ENCODE measurements at regions not wholly inside any gene's neighbourhood (a gene's known extent, or its start where the extent isn't known, plus 50 kb on each side); places are given as distances from the start of the nearest gene placed in this dataset.

- H2AFZ ChIP-seq (ENCODE audit: low read length, unreplicated experiment): no peak overlapping the region
- no peaks in the 10 kb centered on the region for H3K36me3 ChIP-seq (ENCODE audit: insufficient read depth, low read length)
- no peak overlapping the region for H3K4me3 ChIP-seq (ENCODE audit: low read depth, low read length)
- no peaks in the 10 kb centered on the region for H3K27me3 ChIP-seq (ENCODE audit: insufficient read depth, low read length)
- no peaks in the 10 kb centered on the region for H3K79me2 ChIP-seq (ENCODE audit: control insufficient read depth, insufficient read depth, low read length, unreplicated experiment)
- no peaks in the 10 kb centered on the region for H3K4me1 ChIP-seq (ENCODE audit: control insufficient read depth, insufficient read depth, low read length, unreplicated experiment)
- no peak overlapping the region for H3K27ac ChIP-seq (ENCODE audit: low read depth, low read length)
Observed at GRCh38 chr13:58850161-58850560, 1218.6 kb downstream of the PCDH17 start.

GRCh38 chr13:58852076-58852475 is 1220.5 kb downstream of the PCDH17 start:
- H3K4me3 ChIP-seq (ENCODE audit: low read depth, low read length): no peak overlapping the region
- no peak overlapping the region for H3K27ac ChIP-seq (ENCODE audit: low read depth, low read length)
- H3K4me1 ChIP-seq (ENCODE audit: control insufficient read depth, insufficient read depth, low read length, unreplicated experiment): no peaks in the 10 kb centered on the region
- H3K36me3 ChIP-seq (ENCODE audit: insufficient read depth, low read length): no peaks in the 10 kb centered on the region
- no peak overlapping the region for H2AFZ ChIP-seq (ENCODE audit: low read length, unreplicated experiment)
- no peaks in the 10 kb centered on the region for H3K27me3 ChIP-seq (ENCODE audit: insufficient read depth, low read length)
- no peaks in the 10 kb centered on the region for H3K79me2 ChIP-seq (ENCODE audit: control insufficient read depth, insufficient read depth, low read length, unreplicated experiment)

- H3K36me3 ChIP-seq (ENCODE audit: insufficient read depth, low read length): no peaks in the 10 kb centered on the region
- no peaks in the 10 kb centered on the region for H3K79me2 ChIP-seq (ENCODE audit: control insufficient read depth, insufficient read depth, low read length, unreplicated experiment)
- H3K27ac ChIP-seq (ENCODE audit: low read depth, low read length): no peak overlapping the region
- no peak overlapping the region for H2AFZ ChIP-seq (ENCODE audit: low read length, unreplicated experiment)
- H3K27me3 ChIP-seq (ENCODE audit: insufficient read depth, low read length): no peaks in the 10 kb centered on the region
- no peak overlapping the region for H3K4me3 ChIP-seq (ENCODE audit: low read depth, low read length)
- H3K4me1 ChIP-seq (ENCODE audit: control insufficient read depth, insufficient read depth, low read length, unreplicated experiment): no peaks in the 10 kb centered on the region
Observed at GRCh38 chr13:58855283-58855682, 1223.7 kb downstream of the PCDH17 start.

- no peaks in the 10 kb centered on the region for H3K4me1 ChIP-seq (ENCODE audit: control insufficient read depth, insufficient read depth, low read length, unreplicated experiment)
- H3K4me3 ChIP-seq (ENCODE audit: low read depth, low read length): no peak overlapping the region
- H2AFZ ChIP-seq (ENCODE audit: low read length, unreplicated experiment): no peak overlapping the region
- no peak overlapping the region for H3K27ac ChIP-seq (ENCODE audit: low read depth, low read length)
- H3K36me3 ChIP-seq (ENCODE audit: insufficient read depth, low read length): no peaks in the 10 kb centered on the region
- H3K27me3 ChIP-seq (ENCODE audit: insufficient read depth, low read length): no peaks in the 10 kb centered on the region
- H3K79me2 ChIP-seq (ENCODE audit: control insufficient read depth, insufficient read depth, low read length, unreplicated experiment): no peaks in the 10 kb centered on the region
Observed at GRCh38 chr13:58858870-58859371, 1227.4 kb downstream of the PCDH17 start.

DNA sequence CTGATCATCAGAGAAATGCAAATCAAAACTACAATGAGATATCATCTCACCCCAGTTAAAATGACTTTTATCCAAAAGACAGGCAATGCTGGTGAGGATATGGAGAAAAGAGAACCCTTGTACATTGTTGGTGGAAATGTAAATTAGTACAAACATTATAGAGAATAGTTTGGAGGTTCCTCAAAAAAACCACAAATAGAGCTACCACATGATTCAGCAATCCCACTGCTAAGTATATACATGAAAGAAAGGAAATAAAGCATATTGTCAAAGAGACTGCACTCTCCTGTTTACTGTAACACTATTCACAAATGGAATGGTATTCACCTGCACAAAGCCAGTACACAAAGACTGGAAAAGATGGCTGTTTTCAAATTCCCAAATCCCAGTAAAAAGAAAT is 1233.7 kb downstream of the PCDH17 start:
- no peak overlapping the region for H2AFZ ChIP-seq (ENCODE audit: low read length, unreplicated experiment)
- no peaks in the 10 kb centered on the region for H3K36me3 ChIP-seq (ENCODE audit: insufficient read depth, low read length)
- H3K4me3 ChIP-seq (ENCODE audit: low read depth, low read length): no peak overlapping the region
- H3K27ac ChIP-seq (ENCODE audit: low read depth, low read length): no peak overlapping the region
- no peaks in the 10 kb centered on the region for H3K79me2 ChIP-seq (ENCODE audit: control insufficient read depth, insufficient read depth, low read length, unreplicated experiment)
- no peaks in the 10 kb centered on the region for H3K27me3 ChIP-seq (ENCODE audit: insufficient read depth, low read length)
- no peaks in the 10 kb centered on the region for H3K4me1 ChIP-seq (ENCODE audit: control insufficient read depth, insufficient read depth, low read length, unreplicated experiment)

- no peaks in the 10 kb centered on the region for H3K79me2 ChIP-seq (ENCODE audit: control insufficient read depth, insufficient read depth, low read length, unreplicated experiment)
- no peak overlapping the region for H3K4me3 ChIP-seq (ENCODE audit: low read depth, low read length)
- H3K27ac ChIP-seq (ENCODE audit: low read depth, low read length): no peak overlapping the region
- H3K36me3 ChIP-seq (ENCODE audit: insufficient read depth, low read length): no peaks in the 10 kb centered on the region
- no peak overlapping the region for H2AFZ ChIP-seq (ENCODE audit: low read length, unreplicated experiment)
- H3K4me1 ChIP-seq (ENCODE audit: control insufficient read depth, insufficient read depth, low read length, unreplicated experiment): no peaks in the 10 kb centered on the region
- H3K27me3 ChIP-seq (ENCODE audit: insufficient read depth, low read length): peaks cover 4% of the 10 kb centered on the region; the same call in 1 of the 2 replicates
Observed at GRCh38 chr13:58869566-58869965, 1238.0 kb downstream of the PCDH17 start.

- peaks cover 4% of the 10 kb centered on the region; the same call in 1 of the 2 replicates for H3K27me3 ChIP-seq (ENCODE audit: insufficient read depth, low read length)
- H2AFZ ChIP-seq (ENCODE audit: low read length, unreplicated experiment): no peak overlapping the region
- H3K36me3 ChIP-seq (ENCODE audit: insufficient read depth, low read length): no peaks in the 10 kb centered on the region
- no peak overlapping the region for H3K4me3 ChIP-seq (ENCODE audit: low read depth, low read length)
- H3K27ac ChIP-seq (ENCODE audit: low read depth, low read length): no peak overlapping the region
- H3K4me1 ChIP-seq (ENCODE audit: control insufficient read depth, insufficient read depth, low read length, unreplicated experiment): no peaks in the 10 kb centered on the region
- H3K79me2 ChIP-seq (ENCODE audit: control insufficient read depth, insufficient read depth, low read length, unreplicated experiment): no peaks in the 10 kb centered on the region
Observed at GRCh38 chr13:58876473-58876872, 1244.9 kb downstream of the PCDH17 start.

GRCh38 chr13:58879114-58879513 is 1247.6 kb downstream of the PCDH17 start:
- Histone ChIP-seq H3K79me2 (ENCODE audit: control insufficient read depth, insufficient read depth, low read length, unreplicated experiment) (no peaks in the 10 kb centered on the region), H3K4me3 (ENCODE audit: low read depth, low read length) (no peak overlapping the region), H2AFZ (ENCODE audit: low read length, unreplicated experiment) (no peak overlapping the region), H3K36me3 (ENCODE audit: insufficient read depth, low read length) (no peaks in the 10 kb centered on the region), H3K4me1 (ENCODE audit: control insufficient read depth, insufficient read depth, low read length, unreplicated experiment) (no peaks in the 10 kb centered on the region), H3K27me3 (ENCODE audit: insufficient read depth, low read length) (no peaks in the 10 kb centered on the region), H3K27ac (ENCODE audit: low read depth, low read length) (no peak overlapping the region)

DNA sequence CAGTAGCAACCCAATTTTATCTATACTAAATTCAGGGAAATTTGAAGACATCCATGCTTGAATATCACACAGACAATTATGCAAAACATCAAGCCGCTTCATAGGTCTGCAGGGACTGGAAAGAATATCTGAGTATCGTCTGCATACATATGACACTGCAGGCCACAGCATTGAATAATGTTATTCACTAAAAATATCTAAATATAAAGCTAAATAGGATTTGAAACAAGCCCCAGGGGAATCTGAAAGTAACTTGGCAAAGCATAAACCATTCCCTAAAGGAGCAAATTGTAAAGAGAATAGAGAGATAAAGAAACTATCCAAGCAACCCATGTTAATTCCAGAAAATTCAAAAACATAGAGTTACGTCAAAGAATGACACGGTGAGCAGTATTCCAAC is 1251.0 kb downstream of the PCDH17 start:
- no peaks in the 10 kb centered on the region for H3K36me3 ChIP-seq (ENCODE audit: insufficient read depth, low read length)
- no peak overlapping the region for H3K4me3 ChIP-seq (ENCODE audit: low read depth, low read length)
- H3K79me2 ChIP-seq (ENCODE audit: control insufficient read depth, insufficient read depth, low read length, unreplicated experiment): no peaks in the 10 kb centered on the region
- no peaks in the 10 kb centered on the region for H3K27me3 ChIP-seq (ENCODE audit: insufficient read depth, low read length)
- no peak overlapping the region for H3K27ac ChIP-seq (ENCODE audit: low read depth, low read length)
- H3K4me1 ChIP-seq (ENCODE audit: control insufficient read depth, insufficient read depth, low read length, unreplicated experiment): no peaks in the 10 kb centered on the region
- H2AFZ ChIP-seq (ENCODE audit: low read length, unreplicated experiment): no peak overlapping the region

- Histone ChIP-seq H3K79me2 (ENCODE audit: control insufficient read depth, insufficient read depth, low read length, unreplicated experiment) (no peaks in the 10 kb centered on the region), H3K27me3 (ENCODE audit: insufficient read depth, low read length) (no peaks in the 10 kb centered on the region), H3K4me1 (ENCODE audit: control insufficient read depth, insufficient read depth, low read length, unreplicated experiment) (no peaks in the 10 kb centered on the region), H3K27ac (ENCODE audit: low read depth, low read length) (no peak overlapping the region), H2AFZ (ENCODE audit: low read length, unreplicated experiment) (no peak overlapping the region), H3K36me3 (ENCODE audit: insufficient read depth, low read length) (no peaks in the 10 kb centered on the region), H3K4me3 (ENCODE audit: low read depth, low read length) (no peak overlapping the region)
Observed at GRCh38 chr13:58883405-58883804, 1251.9 kb downstream of the PCDH17 start.

DNA sequence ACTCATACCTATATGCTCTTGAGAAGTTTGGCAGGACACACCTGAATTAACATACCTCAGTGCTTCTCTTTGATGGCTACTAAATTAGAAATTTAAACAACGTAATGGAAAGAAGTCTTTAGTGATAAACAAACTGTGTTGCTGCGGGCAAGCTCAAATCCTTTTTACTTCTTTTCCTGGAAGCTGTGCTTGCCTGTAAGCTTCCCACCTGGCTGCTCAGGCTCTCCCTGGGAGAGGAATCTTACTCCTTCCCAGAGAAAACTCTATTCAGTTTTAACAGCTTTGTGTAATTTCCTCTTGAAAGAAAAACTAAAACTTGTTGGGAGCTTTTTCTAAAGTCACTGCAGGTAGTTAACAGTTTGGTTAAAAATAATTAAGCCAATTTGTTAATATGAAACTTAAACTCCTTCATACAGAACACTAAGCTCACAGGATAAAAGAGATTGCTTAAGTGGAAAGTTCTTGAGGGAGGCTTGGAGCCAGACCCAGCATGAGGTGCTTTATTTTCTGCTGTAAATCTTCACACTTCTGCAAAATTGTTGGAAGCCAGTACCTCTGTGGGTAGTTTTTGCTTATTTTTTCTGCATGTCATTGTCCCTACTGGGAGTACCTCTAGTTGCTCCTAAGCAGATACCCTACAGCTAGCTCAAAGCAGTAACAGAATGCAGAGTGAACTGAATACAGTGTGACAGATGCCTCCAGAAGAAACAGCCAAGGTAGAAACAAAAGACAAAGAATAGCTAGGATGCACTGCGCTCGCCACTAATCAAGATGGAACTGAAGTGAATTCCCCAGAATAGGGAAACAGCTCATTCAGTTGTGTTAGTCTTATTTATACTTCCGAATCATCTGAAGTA is 1253.0 kb downstream of the PCDH17 start:
- H3K36me3 ChIP-seq (ENCODE audit: insufficient read depth, low read length): no peaks in the 10 kb centered on the region
- no peaks in the 10 kb centered on the region for H3K79me2 ChIP-seq (ENCODE audit: control insufficient read depth, insufficient read depth, low read length, unreplicated experiment)

More for the DNA sequence above, 1253.0 kb downstream of the PCDH17 start:
- Histone ChIP-seq H3K27me3 (ENCODE audit: insufficient read depth, low read length) (no peaks in the 10 kb centered on the region), H3K4me3 (ENCODE audit: low read depth, low read length) (no peak overlapping the region), H2AFZ (ENCODE audit: low read length, unreplicated experiment) (no peak overlapping the region), H3K4me1 (ENCODE audit: control insufficient read depth, insufficient read depth, low read length, unreplicated experiment) (no peaks in the 10 kb centered on the region), H3K27ac (ENCODE audit: low read depth, low read length) (no peak overlapping the region)
